C1 segment of cervical spinal cord (tissue), 14 donors: ENCODE measurements at regions not wholly inside any gene's neighbourhood (a gene's known extent, or its start where the extent isn't known, plus 50 kb on each side); places are given as distances from the start of the nearest gene placed in this dataset.
"Not testable (repeated sequence)": the region's sequence is repeated elsewhere in the genome, so short reads cannot be mapped to it uniquely, and the experiment has no call there.

Experiments used
- DNase-seq, 14 donors: peaks; one replicate each; lab custom pipeline; 2025; lab: John Stamatoyannopoulos, UW

DNA sequence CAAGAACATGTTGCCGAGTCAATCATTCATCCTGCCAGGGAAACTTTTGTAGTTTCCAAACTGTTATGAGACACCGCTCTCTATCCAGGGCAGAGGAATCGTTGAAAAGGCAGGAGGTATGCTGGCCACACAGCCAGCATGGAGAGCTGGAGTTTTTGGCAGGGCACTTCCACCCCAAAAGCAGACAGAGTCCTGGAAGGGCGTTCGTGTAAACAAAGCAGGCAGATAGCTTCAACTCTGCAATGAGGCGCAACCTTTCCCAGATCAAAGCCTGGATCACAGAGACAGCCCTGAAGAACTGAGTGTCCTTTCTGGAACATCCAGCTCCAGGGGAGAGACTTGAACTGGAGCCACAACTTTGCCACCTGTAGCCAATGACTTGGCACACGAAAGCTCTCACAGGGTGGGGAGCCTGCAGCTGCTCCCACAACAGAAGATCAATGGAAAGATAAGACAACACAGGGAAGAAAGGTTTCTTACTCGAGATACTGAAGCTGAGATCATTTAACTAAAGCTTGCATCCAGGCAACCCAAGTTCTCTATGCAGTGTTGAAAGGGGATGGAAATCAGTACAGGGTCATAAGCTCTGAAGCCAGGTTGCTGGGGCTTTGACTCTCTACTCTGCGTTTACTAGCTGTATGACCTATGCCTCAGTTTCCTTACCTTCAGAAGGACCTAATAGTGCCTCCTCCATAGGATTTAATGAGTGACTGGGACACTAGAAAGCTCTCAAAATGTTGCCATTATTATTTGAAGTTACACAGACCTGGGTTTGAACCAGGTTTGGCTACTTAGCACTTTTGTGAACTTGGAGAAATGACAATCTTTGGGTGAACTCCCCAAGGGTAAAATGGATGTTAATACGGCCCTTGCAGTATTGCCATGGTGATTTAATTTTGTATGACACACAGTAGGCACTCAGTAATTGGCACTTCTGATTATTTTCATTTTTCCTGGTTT lies 434.8 kb upstream of the NPVF start:
- DNase-seq, result peak in 1 of 14 donors; percentile 42

DNA sequence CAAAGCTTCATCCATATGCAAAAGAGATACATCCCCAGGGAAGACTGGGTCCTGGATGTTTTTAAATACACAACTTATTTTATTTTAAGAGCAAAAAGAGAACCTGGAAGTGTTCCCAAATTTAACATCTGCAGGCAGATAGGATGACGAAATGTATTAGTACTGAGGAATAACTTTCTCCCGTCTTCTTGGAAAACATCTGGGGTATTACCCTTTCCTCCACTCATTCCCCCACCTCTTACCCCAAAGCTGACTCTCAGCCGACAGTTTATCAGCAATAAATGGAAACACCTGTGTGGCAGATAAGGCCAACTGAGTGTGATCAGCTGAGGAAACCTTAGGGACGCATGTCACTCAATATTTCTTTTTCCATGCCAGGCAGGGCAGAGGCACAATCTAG lies 435.6 kb upstream of the NPVF start:
- DNase-seq, result no peak

DNA sequence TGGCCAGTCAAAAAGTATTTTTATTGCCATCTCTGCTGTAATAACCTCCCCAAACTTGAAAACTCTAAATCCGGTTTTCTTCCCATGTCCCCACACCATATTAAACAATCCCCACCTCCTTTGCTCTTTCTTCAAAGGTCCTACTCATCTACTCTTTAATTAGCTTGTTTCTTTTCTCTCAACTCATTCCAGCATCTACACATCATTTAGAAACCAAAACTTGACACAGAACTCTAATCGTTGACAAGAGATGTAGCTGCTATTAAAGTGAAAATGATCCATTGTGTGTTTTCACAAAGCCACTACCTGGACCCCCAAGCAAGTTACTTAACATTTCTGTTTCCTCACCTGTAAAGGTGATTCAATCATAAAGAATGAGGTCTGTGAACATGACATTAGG lies 436.3 kb upstream of the NPVF start:
- DNase-seq, result no peak

DNA sequence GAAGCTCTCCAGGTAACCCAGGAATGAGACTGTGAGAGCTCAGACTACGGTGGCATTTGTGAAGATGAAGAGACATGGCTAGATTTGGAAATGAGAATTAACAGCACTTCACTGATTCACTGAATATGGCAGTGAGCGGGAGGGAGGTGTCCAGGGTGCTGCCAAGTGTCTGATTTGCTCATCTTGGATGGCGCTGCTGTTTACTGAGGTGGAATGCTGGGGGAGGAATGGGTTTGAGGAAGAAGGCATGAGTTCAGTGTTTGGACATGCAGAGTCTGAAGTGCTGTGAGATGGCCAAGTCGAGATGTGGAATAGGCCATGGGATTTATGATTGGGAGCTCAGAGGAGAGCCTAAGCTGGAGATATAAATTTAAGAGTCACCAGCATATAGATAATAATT lies 437.1 kb upstream of the NPVF start:
- DNase-seq, result no peak

DNA sequence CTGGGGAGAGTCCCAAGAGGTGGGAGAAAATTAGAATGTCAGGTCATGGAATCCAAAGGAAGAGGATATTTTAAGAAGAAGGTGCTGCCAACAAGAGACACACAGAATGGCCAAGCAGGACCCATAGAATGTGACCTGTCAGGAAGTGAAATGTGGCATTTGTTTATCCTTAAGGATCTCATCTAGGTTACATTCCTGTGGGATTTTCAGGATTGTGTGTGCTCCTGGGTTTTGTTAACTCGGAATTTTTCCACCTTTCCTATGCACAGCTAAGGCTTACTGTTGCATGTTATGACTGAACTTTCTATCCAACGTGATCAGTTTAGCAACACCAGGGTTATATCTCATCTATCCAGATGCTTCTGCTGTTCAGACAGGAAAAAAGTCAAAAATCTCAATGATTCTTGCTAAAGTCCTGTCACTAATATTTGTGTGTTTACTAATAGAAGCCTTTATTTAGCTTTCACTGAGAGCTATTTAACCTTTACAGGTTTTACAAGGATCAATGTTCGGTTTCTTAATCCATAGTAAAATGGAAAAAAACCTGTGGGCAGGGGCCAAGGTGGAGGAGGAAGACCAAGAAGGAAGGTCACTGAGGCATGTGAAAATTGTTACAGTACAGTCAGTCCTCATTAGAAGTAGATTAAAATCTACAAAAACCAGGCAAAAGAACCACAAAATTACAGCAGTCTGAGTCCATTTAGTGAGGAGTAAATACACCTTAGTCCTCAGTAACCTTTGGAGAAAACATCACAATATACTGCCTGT lies 437.8 kb upstream of the NPVF start:
- no peak for DNase-seq

DNA sequence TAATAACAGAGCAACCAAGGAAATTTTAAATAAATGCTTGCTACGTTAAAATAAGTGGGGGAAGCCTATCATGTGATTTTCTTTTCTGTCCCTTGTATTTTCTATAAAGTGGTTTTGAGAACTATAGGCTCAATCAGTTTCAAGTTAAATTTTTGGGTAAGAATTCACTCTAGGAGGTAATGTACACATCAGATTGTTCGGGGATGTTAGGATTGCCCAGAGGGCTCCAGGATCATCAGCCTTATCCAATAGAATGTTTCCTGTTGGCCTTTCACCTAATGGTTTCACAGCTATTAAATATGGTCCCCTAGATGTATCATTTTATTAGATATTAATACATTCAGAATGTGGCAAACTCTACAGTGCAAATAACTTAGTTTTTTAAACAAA lies 438.4 kb upstream of the NPVF start:
- no peak for DNase-seq

DNA sequence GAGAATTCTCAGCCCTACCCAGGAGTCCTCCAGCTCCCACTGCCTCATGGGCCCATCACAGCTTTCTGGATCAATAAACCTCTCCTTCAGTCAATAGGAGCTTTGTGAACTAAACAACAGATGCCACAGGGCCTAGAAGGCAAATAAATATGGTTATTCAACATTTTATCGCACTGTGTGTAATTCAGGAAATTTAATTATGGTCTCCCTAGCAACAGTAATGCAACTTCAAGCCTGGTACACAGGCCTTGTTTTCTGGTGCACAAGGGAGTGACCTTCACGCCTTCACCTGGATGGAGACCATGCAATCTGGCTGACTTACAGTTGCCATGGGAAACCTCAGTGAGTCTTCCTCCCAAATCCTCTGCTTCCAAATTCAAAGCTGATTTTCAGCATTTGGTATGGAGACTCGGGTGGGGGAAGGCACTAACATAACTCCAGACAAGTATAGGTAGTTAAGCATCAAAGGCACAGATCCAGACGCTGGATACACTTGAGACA lies 441.0 kb upstream of the NPVF start:
- no peak for DNase-seq

DNA sequence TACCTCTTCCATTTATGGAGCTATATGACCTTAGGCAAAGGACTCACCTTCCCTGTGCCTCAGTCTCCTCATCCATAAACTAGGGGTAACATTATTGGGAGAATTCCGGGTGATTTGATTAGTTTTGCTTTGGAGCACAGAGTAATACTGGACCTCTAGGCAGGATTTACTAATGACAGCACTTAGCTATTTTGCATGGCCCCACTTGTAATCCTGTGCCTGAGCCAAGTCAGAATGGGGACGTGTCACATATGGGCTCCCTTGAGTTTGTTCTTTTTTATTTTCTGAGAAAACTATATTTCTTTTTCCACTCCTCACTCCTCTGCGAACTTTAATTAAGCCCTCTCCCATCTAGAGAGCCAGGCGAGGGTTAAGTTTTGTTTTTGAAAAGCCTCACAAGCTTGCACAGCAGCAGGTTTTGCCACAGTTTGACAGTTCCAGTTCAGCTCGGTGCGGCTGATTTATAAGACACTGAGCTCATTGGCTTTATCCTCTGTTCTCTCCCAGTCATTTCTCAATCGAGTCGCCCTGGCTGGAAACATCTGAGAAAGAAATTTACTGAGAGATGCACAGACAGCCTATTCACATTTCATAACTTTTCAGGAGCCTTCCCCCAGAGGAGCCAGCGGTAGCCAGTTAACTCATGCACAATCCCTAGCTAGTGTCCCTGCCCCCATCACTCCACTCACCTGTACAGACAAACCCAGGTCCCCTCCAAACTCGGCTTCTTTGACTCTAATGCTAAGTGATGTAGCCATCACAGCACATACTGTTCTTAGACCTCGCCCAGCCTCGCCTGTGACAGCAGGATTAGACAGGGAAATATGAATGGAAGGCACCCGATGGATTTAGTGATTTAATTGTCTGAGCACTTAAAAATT lies 441.9 kb upstream of the NPVF start:
- DNase-seq, result peak in 6 of 14 donors; percentile 11 to 28 (median 20)

DNA sequence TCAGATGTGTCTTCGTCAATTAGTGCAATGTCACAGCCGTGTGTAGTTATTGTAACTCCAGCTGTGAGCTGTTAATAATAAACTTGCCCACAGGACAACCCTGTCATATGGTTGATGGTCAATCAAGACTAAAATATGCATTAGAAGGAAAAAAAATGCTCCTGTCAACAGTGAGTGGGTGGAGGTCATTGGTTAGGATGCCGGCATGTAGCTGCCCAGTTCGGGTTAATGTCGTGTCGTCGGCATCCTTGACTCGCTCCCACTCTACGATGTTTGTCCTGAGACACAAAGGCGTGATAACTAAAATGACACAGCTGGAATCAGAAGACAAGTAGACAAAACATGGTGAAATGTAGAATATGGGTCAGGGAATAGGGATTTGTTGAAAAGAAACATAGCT lies 442.8 kb upstream of the NPVF start:
- DNase-seq, result no peak

DNA sequence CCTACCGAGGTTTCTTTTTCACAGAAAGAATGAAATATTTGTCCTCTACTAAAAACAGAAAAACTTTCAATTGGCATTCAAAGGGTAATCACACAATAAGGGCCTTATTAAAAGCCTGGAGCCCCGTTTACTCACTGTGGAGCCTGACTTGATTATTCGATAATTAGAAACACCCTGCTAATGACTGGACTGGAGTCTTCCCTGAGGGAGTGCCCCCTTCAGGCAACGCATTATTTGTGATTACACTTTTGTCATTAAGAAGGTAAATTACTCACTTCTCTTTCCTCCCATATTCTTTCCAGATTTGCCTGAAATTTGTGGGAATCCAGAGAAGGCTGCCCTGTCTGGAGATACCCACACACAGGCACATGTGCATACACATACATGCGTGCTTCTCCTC lies 444.2 kb upstream of the NPVF start:
- DNase-seq, result no peak

DNA sequence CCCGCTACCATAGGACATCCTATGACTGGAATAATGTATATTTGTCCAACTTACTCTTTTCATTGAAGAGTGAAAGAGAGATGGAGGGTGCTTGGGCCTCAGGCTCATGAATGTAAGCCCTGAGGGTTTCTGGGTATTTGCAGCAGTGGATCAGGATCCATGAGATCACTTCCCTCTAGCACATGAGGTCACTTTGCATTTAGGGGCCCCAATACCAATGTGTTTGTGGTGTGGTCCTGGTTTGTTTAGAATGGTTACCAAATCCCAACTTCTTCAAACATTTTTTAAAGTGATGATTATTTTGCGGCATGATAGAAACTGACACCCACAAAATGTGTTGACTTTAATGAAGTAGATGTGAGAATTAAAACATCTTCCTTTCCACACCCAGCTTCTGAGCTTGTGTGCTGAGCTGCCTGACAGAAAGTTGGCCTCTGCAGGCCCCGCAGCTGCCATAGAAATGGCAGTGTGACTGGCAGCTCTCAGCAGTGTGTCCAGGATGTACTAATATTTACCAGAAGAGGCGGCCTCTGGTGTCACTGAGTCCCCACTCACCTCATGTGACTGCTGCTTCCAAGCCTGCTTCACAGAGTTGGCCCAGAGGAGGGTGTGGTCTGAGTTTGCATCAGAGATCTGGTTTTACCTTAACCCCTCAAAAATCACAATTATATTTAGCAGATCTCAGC lies 447.6 kb upstream of the NPVF start:
- DNase-seq, result no peak

DNA sequence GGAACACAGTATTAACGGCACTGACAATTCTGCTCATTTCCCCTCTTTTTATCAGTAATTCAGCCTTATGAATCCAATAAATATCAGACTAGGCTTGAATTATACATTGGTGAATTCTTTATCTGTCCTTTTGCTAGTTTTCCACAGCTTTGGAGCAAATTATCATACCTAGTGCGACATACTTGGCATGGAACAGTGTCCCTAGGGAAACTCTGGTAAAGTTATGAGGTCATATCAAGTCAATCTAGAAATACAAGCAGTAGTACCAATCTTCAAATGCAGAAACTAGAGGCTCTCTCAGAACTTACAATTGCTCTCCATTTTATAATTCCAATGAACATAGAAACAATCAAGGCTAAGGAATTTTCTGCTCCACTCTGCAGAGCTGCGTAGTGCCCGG lies 449.3 kb upstream of the NPVF start:
- no peak for DNase-seq

DNA sequence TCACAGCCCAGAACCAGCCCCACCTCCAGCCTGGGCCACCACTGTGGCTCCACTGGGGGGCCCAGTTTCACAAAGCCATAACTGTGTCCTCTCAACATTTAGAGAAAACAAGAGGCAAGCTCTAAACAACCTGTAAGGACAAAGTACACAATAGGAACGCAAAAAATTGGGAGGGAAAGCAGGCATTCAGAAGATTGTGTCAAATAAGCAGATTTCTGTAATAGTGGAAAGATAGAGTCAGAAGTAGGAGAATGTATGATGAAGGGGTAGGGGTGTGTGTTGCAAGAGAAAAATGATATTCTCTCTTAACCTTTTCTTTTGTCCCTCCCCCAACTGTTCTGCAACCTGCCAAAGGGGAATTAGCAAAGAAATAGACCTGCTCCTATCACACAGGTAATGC lies 449.9 kb upstream of the NPVF start:
- no peak for DNase-seq

DNA sequence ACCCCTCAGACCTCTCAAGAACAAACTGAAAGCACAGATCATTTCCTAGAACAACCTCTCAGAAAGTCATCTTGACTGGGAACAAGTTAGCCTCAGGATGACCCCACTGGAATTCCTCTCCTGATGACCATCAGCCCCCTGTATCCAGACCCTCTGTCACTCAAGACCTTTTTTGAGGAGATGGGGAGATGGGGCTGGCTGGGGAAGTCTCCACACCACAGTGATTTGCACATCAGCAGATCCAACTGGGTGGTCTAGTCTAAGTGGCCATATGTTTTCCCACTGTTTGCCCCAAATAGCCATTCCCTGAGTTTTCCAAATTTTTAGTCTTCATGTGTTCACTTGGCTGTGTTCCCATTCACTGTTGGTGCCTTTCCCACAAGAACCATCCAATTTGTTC lies 452.4 kb upstream of the NPVF start:
- no peak for DNase-seq

DNA sequence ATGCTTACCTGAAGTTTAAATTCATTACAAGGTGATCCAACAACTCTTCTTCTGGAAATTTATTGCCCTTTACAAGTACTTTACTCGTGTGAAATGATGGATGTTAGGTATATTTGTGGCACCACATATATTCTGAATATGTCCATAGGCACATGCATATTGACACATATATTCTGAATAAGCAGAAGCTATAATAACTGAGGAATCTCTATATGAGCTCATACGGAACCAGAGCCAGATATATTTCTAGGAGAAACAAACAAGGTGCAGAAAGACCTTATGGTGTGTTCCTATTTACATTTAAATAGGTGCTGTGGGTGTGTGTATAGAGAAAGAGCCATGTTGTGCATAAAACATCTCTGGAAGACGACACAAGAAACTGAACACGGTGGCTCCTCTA lies 456.1 kb upstream of the NPVF start:
- no peak for DNase-seq

DNA sequence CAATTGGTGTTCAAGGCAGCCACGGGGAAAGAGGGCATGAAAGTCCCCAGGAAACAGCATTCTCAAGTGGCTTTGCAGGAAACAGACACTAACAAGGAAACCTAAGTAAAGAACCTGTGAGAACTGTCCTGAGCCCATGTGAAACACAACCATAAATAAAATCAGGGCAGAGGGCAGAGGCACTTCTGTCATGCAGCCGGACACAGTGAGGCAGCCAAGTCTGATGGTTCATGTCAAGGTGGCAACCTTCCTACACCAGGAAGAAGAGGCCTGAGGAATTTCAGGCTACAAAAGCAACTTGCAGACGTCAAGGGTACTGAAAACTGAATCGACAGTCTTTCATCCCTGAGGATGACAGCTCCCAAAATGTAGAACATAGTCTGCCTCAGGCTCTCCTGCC lies 458.2 kb upstream of the NPVF start:
- no peak for DNase-seq

DNA sequence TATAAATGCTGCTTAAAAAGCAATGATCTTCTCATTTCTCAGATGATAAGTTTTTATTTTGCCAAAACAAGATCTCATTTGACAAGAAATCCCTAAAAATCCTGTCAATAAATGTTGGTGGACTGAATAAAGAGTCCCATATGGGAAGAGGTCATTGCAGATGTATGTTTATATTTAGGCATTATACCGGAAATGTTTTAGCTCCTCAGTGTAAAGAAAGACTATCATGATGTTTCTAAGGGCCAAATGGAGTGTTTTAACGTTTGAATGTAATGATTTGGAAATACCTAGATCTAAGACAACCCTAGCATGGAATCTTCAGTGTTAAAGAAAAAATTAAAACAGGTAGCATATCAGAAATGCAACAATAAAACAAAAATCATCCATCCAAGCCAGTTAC lies 457.8 kb upstream of the NFE2L3 start:
- DNase-seq, result no peak

DNA sequence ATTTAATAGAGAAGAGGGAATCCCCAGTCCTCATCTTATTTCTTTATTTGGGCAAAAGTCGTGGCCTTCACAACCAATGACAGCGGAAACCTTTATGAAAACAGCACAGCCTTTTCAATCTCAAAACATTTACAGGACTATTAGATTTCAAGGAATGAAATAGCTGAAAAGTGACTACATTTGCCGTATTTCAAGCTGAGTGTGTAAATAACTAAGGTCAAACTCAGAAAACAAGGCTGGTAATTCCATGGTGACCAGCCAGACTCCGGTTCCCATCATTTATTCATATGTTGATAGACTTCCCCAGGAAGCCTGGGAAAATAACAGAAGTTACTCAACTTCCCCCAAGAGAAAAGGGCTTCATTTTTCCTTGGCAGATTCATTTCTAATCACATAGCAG lies 457.3 kb upstream of the NFE2L3 start:
- DNase-seq, result no peak

DNA sequence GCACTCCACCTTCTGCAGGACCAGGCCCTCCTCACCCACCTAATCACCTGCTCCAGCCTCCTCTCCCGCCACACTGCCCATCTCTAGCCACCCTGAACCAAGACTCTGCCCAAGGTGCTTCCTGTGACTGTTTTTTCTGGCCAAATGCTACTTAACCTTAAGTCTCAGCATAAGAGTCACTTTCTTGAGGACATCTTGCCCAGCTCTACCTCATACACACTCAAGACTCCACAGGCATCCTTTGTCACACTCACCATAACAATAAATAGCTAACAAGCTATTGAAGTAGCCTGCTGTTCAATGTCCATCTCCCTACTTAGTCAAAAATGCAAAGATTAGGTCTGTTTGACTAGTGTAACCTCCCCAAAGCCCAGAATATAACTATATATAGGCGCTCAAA lies 455.4 kb upstream of the NFE2L3 start:
- no peak for DNase-seq

DNA sequence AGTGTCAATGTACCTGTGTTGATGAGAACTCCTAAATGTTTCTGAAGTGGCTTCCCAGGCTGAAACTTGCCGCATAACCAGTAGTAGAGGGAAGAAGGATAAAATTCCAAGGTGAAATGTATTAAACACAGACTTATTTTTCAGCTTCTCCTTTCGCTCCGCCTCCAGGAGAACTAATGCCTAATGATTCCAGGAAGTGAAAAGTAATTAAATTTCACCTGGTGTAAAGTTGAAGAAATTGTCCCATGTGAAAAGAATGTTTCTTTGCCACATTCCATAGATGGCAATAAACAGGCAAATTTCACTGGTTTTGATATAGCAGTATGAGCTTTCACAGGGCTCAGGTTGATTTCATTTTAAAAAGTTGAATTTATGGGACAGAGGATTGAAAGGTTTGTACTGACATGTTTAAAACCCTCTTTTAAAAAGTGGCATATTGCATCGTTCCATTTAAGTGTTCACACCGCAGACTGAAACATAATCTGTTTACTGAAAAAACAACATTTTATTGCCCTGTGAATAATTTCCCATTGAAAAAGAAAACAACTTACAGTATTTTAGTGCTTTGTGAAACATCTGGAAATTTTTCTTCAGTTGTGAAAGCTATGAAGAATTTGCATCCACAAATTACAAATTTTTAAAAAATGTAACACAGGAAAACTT lies 453.4 kb upstream of the NFE2L3 start:
- no peak for DNase-seq

DNA sequence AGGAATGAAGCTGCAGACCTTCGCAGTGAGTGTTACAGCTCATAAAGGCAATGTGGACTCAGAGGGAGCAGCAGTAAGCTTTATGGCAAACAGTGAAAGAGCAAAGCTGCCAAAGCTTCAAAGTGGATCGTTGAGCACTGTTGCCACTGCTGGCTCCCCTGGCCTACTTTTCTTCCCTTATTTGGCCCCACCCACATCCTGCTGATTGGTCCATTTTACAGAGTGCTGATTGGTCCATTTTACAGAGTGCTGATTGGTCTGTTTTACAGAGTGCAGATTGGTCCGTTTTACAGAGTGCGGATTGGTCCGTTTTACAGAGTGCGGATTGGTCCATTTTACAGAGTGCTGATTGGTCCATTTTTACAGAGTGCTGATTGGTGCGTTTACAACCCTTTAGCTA lies 451.9 kb upstream of the NFE2L3 start:
- DNase-seq, result not testable (repeated sequence)
